Hepatocyte (in vitro differentiated cells): ENCODE measurements at regions not wholly inside any gene's neighbourhood (a gene's known extent, or its start where the extent isn't known, plus 50 kb on each side); places are given as distances from the start of the nearest gene placed in this dataset.

ENCODE experiments used
- CTCF ChIP-seq: fragments of 200-600 bp; sonication (generic); IDR thresholded peaks from 2 replicates; pipeline ENCODE4 v1.5.1; 2016; ENCODE audit warnings: antibody characterized with exemption, mild to moderate bottlenecking; ENCODE audit not compliant: poor library complexity
- EZH2 ChIP-seq: fragments of 200-600 bp; sonication (generic); IDR thresholded peaks from 2 replicates; pipeline ENCODE4 v1.6.1; 2016; ENCODE audit warnings: antibody characterized with exemption, mild to moderate bottlenecking, borderline replicate concordance
- EZH2phosphoT487 ChIP-seq: fragments of 200-600 bp; sonication (generic); IDR thresholded peaks from one replicate; pipeline ENCODE4 v1.6.1; 2018; ENCODE audit warnings: antibody characterized with exemption, mild to moderate bottlenecking, low read depth, moderate library complexity; ENCODE audit not compliant: unreplicated experiment, severe bottlenecking

GRCh38 chr11:35079611-35080010 is 59.4 kb upstream of the CD44 start:
- TF ChIP-seq CTCF (no peak), EZH2 (no peak), EZH2phosphoT487 (no peak)
